ENCODE measurements at regions not wholly inside any gene's neighbourhood (a gene's known extent, or its start where the extent isn't known, plus 50 kb on each side); places are given as distances from the start of the nearest gene placed in this dataset.

DNA sequence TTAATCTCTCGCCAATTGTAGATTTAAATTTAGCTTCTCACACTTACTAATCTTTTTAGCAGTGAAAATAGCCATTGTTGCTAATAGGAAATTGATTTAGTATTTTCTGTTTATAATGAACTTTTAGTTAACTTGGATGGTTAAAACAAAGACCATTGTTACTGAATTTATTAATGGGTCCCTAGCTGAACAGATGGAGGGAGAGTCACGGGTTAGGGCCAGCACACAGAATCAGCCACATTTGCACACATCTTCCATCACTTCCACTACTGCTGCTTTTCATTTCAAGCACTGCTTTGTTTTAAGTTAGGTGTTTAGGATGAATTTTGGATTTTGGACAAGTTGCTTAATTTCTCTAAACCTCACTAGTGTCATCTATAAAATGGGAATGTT lies 125.9 kb upstream of the ADAMTSL1 start:
- no peak for DNase-seq (ENCODE audit: low read depth in 2 of 2)

GRCh38 chr9:18349530-18349929 lies 124.4 kb upstream of the ADAMTSL1 start:
- DNase-seq (ENCODE audit: low read depth in 2 of 2), result no peak

GRCh38 chr9:18350036-18350435 lies 123.9 kb upstream of the ADAMTSL1 start:
- DNase-seq (ENCODE audit: low read depth in 2 of 2), result no peak

- peak in 1 of 2 experiments; percentile 42 for DNase-seq (ENCODE audit: low read depth in 2 of 2)
Observed at GRCh38 chr9:18350995-18351595, 122.9 kb upstream of the ADAMTSL1 start.

- DNase-seq (ENCODE audit: low read depth in 2 of 2), result no peak
Observed at GRCh38 chr9:18352711-18353110, 121.2 kb upstream of the ADAMTSL1 start.

DNA sequence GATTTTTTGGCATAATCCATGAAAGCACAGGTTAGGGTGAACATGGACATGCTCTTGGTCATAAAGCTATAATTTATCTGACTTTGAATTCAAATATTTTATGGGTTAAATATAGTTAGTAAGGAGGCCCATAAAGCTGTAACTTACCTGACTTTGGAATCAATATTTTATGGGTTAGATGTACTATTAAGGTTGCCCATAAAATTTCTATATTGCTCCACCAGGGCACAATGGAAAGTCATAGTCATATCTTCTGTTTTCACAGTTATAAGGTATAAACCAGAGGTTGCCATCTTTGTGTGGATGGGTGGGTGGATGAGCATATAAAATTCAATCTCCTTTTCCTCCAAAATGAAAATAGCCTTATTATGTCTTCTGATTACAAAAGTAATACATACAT lies 120.5 kb upstream of the ADAMTSL1 start:
- DNase-seq (ENCODE audit: low read depth in 2 of 2), result no peak

GRCh38 chr9:18357321-18357720 lies 116.6 kb upstream of the ADAMTSL1 start:
- no peak for DNase-seq (ENCODE audit: low read depth in 2 of 2)

DNA sequence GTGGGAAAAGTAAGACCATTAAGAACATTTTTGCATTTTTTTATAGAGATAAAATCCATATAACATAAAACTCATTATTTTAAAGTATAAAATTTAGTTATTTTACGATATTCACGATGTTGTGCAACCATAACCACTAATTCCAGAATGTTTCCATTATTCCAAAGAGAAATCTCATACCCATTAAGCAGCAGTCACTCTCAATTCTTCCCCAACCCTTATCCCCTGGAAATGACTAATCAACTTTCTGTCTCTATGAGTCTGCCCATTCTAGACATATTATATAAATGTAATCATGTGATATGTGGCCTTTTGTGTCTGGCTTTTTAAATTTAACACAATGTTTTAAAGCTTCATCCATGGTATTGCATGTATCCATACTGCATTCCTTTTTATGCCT lies 115.6 kb upstream of the ADAMTSL1 start:
- DNase-seq (ENCODE audit: low read depth in 2 of 2), result no peak

GRCh38 chr9:18359335-18359734 lies 114.6 kb upstream of the ADAMTSL1 start:
- peak; percentile 68 to 71 for DNase-seq (ENCODE audit: low read depth in 2 of 2)

GRCh38 chr9:18360005-18360404 lies 113.9 kb upstream of the ADAMTSL1 start:
- DNase-seq (ENCODE audit: low read depth in 2 of 2), result no peak

DNA sequence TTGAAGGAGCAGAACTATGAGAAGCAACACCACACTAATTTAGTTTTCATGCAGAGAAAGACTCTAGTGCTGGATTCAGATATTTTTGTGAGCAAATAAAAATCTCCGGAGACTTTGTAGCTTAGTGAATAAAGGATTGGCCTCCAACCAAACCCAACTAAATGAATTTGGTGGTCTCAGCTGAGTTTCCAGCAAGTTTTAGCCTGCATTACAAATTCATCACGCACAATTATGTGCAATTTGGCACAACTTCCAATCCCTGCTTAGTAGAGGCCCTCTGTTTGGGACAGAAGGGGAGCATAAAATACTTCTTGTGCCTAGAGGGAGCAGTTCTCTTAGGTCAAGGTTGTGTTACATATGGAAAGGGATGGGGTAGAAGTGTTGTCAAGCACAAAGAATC lies 112.3 kb upstream of the ADAMTSL1 start:
- no peak for DNase-seq (ENCODE audit: low read depth in 2 of 2)

- no peak for DNase-seq (ENCODE audit: low read depth in 2 of 2)
Observed at GRCh38 chr9:18362166-18362565, 111.8 kb upstream of the ADAMTSL1 start.

- DNase-seq (ENCODE audit: low read depth in 2 of 2), result peak; percentile 77 to 79
Observed at GRCh38 chr9:18362901-18363685, 110.9 kb upstream of the ADAMTSL1 start.

DNA sequence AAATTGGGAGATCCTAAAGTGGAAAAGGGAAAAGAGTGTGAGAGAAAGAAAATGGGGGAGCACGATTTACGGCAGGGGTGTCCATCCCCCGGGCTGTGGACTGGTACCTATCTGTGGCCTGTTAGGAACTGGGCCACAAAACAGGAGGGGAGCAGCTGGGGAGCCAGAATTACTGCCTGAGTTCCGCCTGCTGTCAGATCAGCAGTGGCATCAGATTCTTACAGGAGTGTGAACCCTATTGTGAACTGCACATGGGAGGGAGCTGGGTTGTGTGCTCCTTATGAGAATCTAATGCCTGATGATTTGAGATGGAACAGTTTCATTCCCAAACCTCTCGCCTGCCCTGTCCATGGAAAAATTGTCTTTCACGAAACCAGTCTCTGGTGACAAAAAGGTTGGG lies 108.3 kb upstream of the ADAMTSL1 start:
- DNase-seq (ENCODE audit: low read depth in 2 of 2), result no peak

GRCh38 chr9:18366184-18366583 lies 107.8 kb upstream of the ADAMTSL1 start:
- DNase-seq (ENCODE audit: low read depth in 2 of 2), result no peak

DNA sequence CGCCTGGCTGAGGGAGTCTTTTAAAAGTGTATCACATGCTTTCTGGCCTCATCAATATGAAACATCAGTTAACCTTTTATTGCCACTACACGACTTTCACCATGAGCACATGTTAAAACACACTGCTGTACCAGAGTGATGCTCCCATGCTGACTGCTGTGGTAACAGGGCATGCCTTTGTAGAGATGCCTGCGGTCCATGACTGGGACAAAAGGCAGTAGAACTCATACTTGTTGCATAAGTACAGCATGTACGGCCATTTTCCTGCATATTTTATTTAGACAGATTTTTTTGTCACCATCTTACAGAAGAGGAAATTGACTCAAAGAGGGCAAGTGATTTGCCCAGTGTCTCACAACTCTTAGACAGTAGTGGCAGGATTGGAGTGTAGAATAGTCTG lies 105.7 kb upstream of the ADAMTSL1 start:
- DNase-seq (ENCODE audit: low read depth in 2 of 2), result no peak

DNA sequence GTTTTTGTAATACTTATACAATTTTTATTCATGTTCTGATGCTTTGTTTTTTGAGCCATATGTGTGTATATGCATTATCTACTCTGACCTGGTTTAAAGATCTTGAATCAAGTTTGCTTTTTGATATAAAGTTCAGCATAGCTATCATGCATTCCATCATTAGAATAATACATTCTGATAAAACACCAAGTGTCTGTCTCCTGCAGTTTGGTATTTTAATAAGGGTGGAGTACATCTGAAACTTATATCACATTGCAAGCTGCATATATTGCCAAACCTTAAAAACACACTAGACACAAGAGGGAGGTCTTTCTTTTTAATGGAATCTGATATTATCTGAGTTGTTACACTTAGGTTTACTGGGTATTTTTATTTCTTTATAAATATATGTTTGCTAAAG lies 102.8 kb upstream of the ADAMTSL1 start:
- DNase-seq (ENCODE audit: low read depth in 2 of 2), result no peak

- DNase-seq (ENCODE audit: low read depth in 2 of 2), result no peak
Observed at GRCh38 chr9:18371621-18372020, 102.3 kb upstream of the ADAMTSL1 start.

DNA sequence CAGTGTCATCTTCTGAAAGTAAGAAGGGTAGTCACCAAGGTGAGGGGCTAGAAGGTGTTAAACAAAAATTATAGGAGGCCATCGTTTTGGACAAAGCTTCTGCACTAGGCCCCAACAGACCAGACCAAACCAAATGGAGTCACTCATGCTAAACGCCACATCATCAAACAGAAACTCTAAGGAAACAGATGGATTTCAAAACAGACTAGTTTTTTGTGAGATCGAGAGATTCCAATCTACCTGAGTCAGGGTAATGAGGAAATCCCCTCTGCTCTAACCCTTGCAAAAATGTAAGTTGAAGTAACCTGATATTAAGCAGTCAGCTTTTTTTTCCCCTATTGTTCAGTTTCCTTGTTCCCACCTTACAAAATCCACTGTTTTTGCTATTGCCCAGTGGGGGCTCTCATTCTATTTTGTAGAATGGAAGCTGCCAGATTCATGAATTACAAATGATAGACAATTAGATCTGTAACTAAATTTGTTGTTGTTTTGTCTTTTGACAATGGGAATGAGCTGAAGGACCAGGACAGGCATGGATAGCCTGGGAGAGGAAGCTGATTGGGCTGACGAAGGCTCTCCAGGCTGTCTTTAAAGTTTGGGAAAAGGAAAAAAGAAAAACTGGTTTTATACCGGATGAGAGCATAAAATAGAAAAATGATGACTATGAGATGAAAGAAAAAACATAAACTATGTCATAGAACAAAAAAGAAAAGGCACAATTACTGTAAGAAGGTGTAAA lies 94.7 kb upstream of the ADAMTSL1 start:
- DNase-seq (ENCODE audit: low read depth in 2 of 2), result peak; percentile 80 to 86

- DNase-seq (ENCODE audit: low read depth in 2 of 2), result no peak
Observed at GRCh38 chr9:18382243-18382642, 91.7 kb upstream of the ADAMTSL1 start.

GRCh38 chr9:18384066-18384465 lies 89.9 kb upstream of the ADAMTSL1 start:
- DNase-seq (ENCODE audit: low read depth in 2 of 2), result no peak

- DNase-seq (ENCODE audit: low read depth in 2 of 2), result peak; percentile 77 to 79
Observed at GRCh38 chr9:18385696-18386490, 88.1 kb upstream of the ADAMTSL1 start.
